ENCODE measurements at regions not wholly inside any gene's neighbourhood (a gene's known extent, or its start where the extent isn't known, plus 50 kb on each side); places are given as distances from the start of the nearest gene placed in this dataset.

DNA sequence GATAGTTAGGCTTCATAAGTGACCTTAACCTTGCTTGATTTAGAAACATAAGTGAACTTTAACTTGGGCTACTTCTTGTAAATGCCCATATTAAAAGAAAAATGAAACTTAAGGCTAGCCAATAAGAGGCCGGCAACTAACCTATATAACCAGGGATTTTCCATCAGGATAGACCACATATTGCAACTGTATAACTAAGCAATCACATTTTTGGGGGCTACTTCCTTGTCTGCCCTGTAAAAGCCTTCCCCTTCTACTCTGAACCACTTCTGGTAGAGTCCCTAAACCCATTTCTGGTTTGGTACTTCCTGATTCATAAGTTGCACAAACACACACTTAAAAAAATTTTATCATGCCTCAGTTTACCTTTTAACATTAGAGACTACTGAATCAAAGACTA lies 150.9 kb upstream of the UBE2E2 start:
- Histone ChIP-seq H4K8ac (ENCODE audit: extremely low read depth, insufficient read depth, low read length) (no peak overlapping the region), H2BK5ac (ENCODE audit: low read depth, low read length) (no peak overlapping the region), H3K9me3 (ENCODE audit: insufficient read depth in 2 of 2, low read depth in 1 of 2, low read length in 1 of 2) (0 out of 4 replicates have a peak, but pooled peaks cover 0 to 2% of the 10 kb centered on the region in 2 experiments), H3K56ac (replicated peaks; ENCODE audit: insufficient read length, low read depth, low read length) (no peak overlapping the region), H3K27me3 (replicated peaks in 1 of 4; ENCODE audit: control insufficient read depth in 3 of 4, extremely low read depth in 1 of 4, insufficient read depth in 3 of 4, low read length in 3 of 4) (no peaks in the 10 kb centered on the region), H3K27ac (ENCODE audit: low read depth, low read length) (no peak overlapping the region), H3K4me1 (replicated peaks in 1 of 4; ENCODE audit: control insufficient read depth in 3 of 4, insufficient read depth in 4 of 4, low read length in 3 of 4) (no peaks in the 10 kb centered on the region), H4K20me1 (replicated peaks in 1 of 2; ENCODE audit: control insufficient read depth in 1 of 2, insufficient read depth in 2 of 2, low read length in 2 of 2) (no peaks in the 10 kb centered on the region), H3K4me2 (ENCODE audit: insufficient read depth in 1 of 2, low read depth in 2 of 2, low read length in 2 of 2) (no peak overlapping the region), H2BK15ac (ENCODE audit: low read length) (no peak overlapping the region), H4K91ac (replicated peaks; ENCODE audit: insufficient read length, low read length) (no peak overlapping the region), H3K4ac (replicated peaks; ENCODE audit: insufficient read length, low read depth, low read length) (no peak overlapping the region), H3K4me3 (ENCODE audit: extremely low read depth in 1 of 4, insufficient read depth in 2 of 4, low read depth in 3 of 4, low read length in 4 of 4) (no peak overlapping the region), H3K18ac (ENCODE audit: extremely low read depth, low read length) (no peak overlapping the region), H2AFZ (ENCODE audit: low read length) (no peak overlapping the region), H3K23me2 (ENCODE audit: low read depth, low read length) (no peaks in the 10 kb centered on the region; the same call in 1 of the 2 replicates), H3K14ac (ENCODE audit: insufficient read length) (no peak overlapping the region), H2BK20ac (ENCODE audit: low read length) (no peak overlapping the region), H3K79me1 (ENCODE audit: low read depth, low read length) (no peaks in the 10 kb centered on the region), H3K36me3 (ENCODE audit: control insufficient read depth in 2 of 4, insufficient read depth in 4 of 4, low read length in 3 of 4) (no peaks in the 10 kb centered on the region), H2BK12ac (ENCODE audit: low read depth, low read length) (no peak overlapping the region), H2BK120ac (replicated peaks; ENCODE audit: low read depth, low read length) (no peak overlapping the region), H3K79me2 (ENCODE audit: control insufficient read depth in 1 of 2, insufficient read depth in 2 of 2, low read length in 2 of 2) (no peaks in the 10 kb centered on the region), H3K9ac (replicated peaks in 1 of 4; ENCODE audit: extremely low read depth in 1 of 4, low read depth in 3 of 4, low read length in 3 of 4) (no peak overlapping the region), H4K5ac (ENCODE audit: insufficient read length, low read depth, low read length) (no peak overlapping the region), H3K23ac (ENCODE audit: insufficient read length) (no peak overlapping the region), H2AK5ac (ENCODE audit: low read depth, low read length) (no peak overlapping the region)
- DNase-seq (ENCODE audit: low read depth in 1 of 2, low spot score in 2 of 2) (no peak), FAIRE-seq (no peak)
- TF ChIP-seq SIRT6 (IDR thresholded peaks at IDR 0.05; ENCODE audit: low read length): no peak
- no peak for TF ChIP-seq CEBPB (IDR thresholded peaks at IDR 0.05; ENCODE audit: low read depth, low read length)
- TF ChIP-seq POLR2AphosphoS5 (IDR thresholded peaks at IDR 0.05; ENCODE audit: low read depth, low read length): no peak
- no peak for TF ChIP-seq HDAC2 (IDR thresholded peaks at IDR 0.05; ENCODE audit: borderline replicate concordance in 1 of 2, low read depth in 2 of 2, low read length in 2 of 2)
- TF ChIP-seq POLR2A (IDR thresholded peaks at IDR 0.05; ENCODE audit: control extremely low read depth in 1 of 2, low read depth in 2 of 2, low read length in 2 of 2): no peak
- no peak for TF ChIP-seq TBP (IDR thresholded peaks at IDR 0.05; ENCODE audit: low read depth, low read length)
- POLR2A ChIA-PET (ENCODE audit: partially characterized antibody): interaction anchor here (1.5 kb wide), 1 partner anchor 32 kb away, joined by 4 read pairs; no protein-coding TSS in a partner anchor
- CTCF ChIA-PET (ENCODE audit: partially characterized antibody): interaction anchor here (0.6 to 1.3 kb wide), 2 partner anchors 11 to 1453 kb away, joined by 3 to 4 read pairs; no protein-coding TSS in a partner anchor
- WGBS, 2 experiments (ENCODE audit: extremely low coverage in 1 of 2, insufficient coverage in 1 of 2, insufficient read length in 1 of 2, insufficient replicate concordance in 2 of 2, low coverage in 1 of 2, low lambda C conversion rate in 2 of 2, missing lambda C conversion rate in 1 of 2): 95% methylated on average over 1 of the region's 1 CpG; no CpG with 5 or more reads in 1 of the 2 experiments

All from H1 (cell line).